EL (cell line): ENCODE measurements at regions not wholly inside any gene's neighbourhood (a gene's known extent, or its start where the extent isn't known, plus 50 kb on each side); places are given as distances from the start of the nearest gene placed in this dataset.
"Not testable (repeated sequence)": the region's sequence is repeated elsewhere in the genome, so short reads cannot be mapped to it uniquely, and the experiment has no call there.

Experiments used
- DNase-seq: peaks from one replicate; pipeline ENCODE4 v3.0.0-alpha.2; 2016

GRCh38 chr3:182294696-182295095 lies 498.6 kb upstream of the ATP11B start:
- DNase-seq, result no peak

- DNase-seq, result no peak
Measured at GRCh38 chr3:182300266-182300665, 493.0 kb upstream of the ATP11B start.

- DNase-seq, result no peak
Measured at GRCh38 chr3:182303169-182303568, 490.1 kb upstream of the ATP11B start.

- DNase-seq, result no peak
Measured at GRCh38 chr3:182305881-182306665, 487.2 kb upstream of the ATP11B start.

- DNase-seq, result no peak
Measured at GRCh38 chr3:182308328-182308727, 485.0 kb upstream of the ATP11B start.

- no peak for DNase-seq
Measured at GRCh38 chr3:182309120-182309519, 484.2 kb upstream of the ATP11B start.

GRCh38 chr3:182315313-182315712 lies 478.0 kb upstream of the ATP11B start:
- no peak for DNase-seq

GRCh38 chr3:182323126-182323700 lies 470.1 kb upstream of the ATP11B start:
- no peak for DNase-seq

- no peak for DNase-seq
Measured at GRCh38 chr3:182323898-182324297, 469.4 kb upstream of the ATP11B start.

GRCh38 chr3:182325213-182325950 lies 467.9 kb upstream of the ATP11B start:
- no peak for DNase-seq

- DNase-seq, result no peak
Measured at GRCh38 chr3:182327196-182327681, 466.1 kb upstream of the ATP11B start.

GRCh38 chr3:182330646-182331045 lies 462.7 kb upstream of the ATP11B start:
- no peak for DNase-seq

- no peak for DNase-seq
Measured at GRCh38 chr3:182331341-182331740, 462.0 kb upstream of the ATP11B start.

- no peak for DNase-seq
Measured at GRCh38 chr3:182342252-182342651, 451.1 kb upstream of the ATP11B start.

GRCh38 chr3:182344026-182344425 lies 449.3 kb upstream of the ATP11B start:
- not testable (repeated sequence) for DNase-seq

GRCh38 chr3:182349051-182349450 lies 444.3 kb upstream of the ATP11B start:
- no peak for DNase-seq

- no peak for DNase-seq
Measured at GRCh38 chr3:182349951-182350517, 443.3 kb upstream of the ATP11B start.

- no peak for DNase-seq
Measured at GRCh38 chr3:182357928-182358327, 435.4 kb upstream of the ATP11B start.

- DNase-seq, result no peak
Measured at GRCh38 chr3:182364323-182364722, 429.0 kb upstream of the ATP11B start.

GRCh38 chr3:182364723-182365650 lies 428.3 kb upstream of the ATP11B start:
- no peak for DNase-seq

GRCh38 chr3:182366746-182367145 lies 426.6 kb upstream of the ATP11B start:
- DNase-seq, result no peak

GRCh38 chr3:182369861-182370260 lies 423.4 kb upstream of the ATP11B start:
- no peak for DNase-seq
